ENCODE measurements at regions not wholly inside any gene's neighbourhood (a gene's known extent, or its start where the extent isn't known, plus 50 kb on each side); places are given as distances from the start of the nearest gene placed in this dataset.

DNA sequence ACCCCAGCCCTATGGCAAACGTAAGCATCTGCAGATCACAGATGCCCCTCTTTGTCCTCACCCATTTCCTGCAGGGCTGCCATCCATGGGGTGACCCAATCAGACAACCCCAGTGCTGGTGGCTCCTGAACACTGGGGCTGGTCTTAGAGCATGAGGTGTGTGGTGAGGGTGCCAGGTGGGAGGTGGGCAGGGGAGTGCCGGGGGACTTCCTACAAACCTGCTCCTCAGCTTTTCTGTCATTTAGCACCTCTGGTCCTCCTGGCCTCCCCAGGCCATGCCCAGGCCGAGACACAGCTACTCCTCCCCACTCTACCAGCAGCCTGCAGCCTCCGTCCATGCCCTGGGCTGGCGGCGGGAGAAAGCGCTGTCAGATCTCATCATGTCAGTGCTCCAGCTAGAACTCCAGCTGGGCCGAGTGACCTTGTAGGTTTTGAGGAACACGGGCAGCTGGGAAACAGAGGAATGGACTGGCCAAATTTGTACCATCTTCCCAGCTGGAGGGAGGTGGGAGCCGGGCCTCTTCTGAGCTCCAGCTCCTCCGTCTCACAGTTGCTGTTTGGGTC lies 157.7 kb upstream of the NECTIN1 start:
- TF ChIP-seq, protein P1, sequence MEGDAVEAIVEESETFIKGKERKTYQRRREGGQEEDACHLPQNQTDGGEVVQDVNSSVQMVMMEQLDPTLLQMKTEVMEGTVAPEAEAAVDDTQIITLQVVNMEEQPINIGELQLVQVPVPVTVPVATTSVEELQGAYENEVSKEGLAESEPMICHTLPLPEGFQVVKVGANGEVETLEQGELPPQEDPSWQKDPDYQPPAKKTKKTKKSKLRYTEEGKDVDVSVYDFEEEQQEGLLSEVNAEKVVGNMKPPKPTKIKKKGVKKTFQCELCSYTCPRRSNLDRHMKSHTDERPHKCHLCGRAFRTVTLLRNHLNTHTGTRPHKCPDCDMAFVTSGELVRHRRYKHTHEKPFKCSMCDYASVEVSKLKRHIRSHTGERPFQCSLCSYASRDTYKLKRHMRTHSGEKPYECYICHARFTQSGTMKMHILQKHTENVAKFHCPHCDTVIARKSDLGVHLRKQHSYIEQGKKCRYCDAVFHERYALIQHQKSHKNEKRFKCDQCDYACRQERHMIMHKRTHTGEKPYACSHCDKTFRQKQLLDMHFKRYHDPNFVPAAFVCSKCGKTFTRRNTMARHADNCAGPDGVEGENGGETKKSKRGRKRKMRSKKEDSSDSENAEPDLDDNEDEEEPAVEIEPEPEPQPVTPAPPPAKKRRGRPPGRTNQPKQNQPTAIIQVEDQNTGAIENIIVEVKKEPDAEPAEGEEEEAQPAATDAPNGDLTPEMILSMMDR (IDR thresholded peaks at IDR 0.05; ENCODE audit: poor library complexity): no peak
- no peak for TF ChIP-seq EZH2phosphoT487 (IDR thresholded peaks at IDR 0.05; ENCODE audit: low read depth, severe bottlenecking, unreplicated experiment)

Data from hepatocyte (in vitro differentiated cells).